GM12878 (cell line): ENCODE measurements at regions not wholly inside any gene's neighbourhood (a gene's known extent, or its start where the extent isn't known, plus 50 kb on each side); places are given as distances from the start of the nearest gene placed in this dataset.

Source experiments
- ATAC-seq: fragments of 200-7000 bp; cut with Tn5 transposase; 3 replicates; pipeline ENCODE4 v1.9.1; 2020; ENCODE audit warnings: mild to moderate bottlenecking, moderate library complexity
- BruUV-seq: library from RNA; stranded (reverse); fragments of 400-500 nt; replicated peaks from 2 replicates; lab custom pipeline; 2021; lab: Mats Ljungman, UMichigan
- CTCF ChIA-PET: fragments of 300-600 bp; sonication (Branson Sonifier 250); formaldehyde crosslinking; extraction: SDS; loops from one replicate; lab custom pipeline; 2021; ENCODE audit warnings: inconsistent platforms; lab: Yijun Ruan, JAX
- POLR2A ChIA-PET: fragments of 350-600 bp; formaldehyde crosslinking; extraction: SDS; loops from one replicate; lab custom pipeline; 2021; ENCODE audit warnings: inconsistent platforms; lab: Charles Lee
- RAD21 ChIA-PET: fragments of 300-600 bp; sonication (Branson Sonifier 250); formaldehyde crosslinking; loops from one replicate; lab custom pipeline; 2023; ENCODE audit warnings: antibody characterized with exemption; ENCODE audit not compliant: unreplicated experiment; lab: Charles Lee
- SMC1A ChIA-PET: fragments of 300-600 bp; sonication (Branson Sonifier 250); formaldehyde crosslinking; loops from one replicate; lab custom pipeline; 2023; ENCODE audit not compliant: unreplicated experiment, uncharacterized antibody; lab: Charles Lee
- DNase-seq: peaks from one replicate; pipeline ENCODE4 v3.0.0-alpha.2; 2011; ENCODE audit warnings: low read depth, low spot score
- FAIRE-seq: peaks from 3 replicates; lab custom pipeline; 2011; peaks lifted over from hg19 to GRCh38; lab: Jason Lieb, UNC
- H2AFZ ChIP-seq: 2 replicates; pipeline ENCODE4 v1.6.0; 2011; ENCODE audit warnings: low read depth, low read length, control low read depth; ENCODE audit not compliant: control insufficient read depth
- H3K27ac ChIP-seq: 2 replicates; pipeline ENCODE4 v1.5.1; 2011; ENCODE audit warnings: control low read depth; ENCODE audit not compliant: control insufficient read depth, insufficient read depth
- H3K27me3 ChIP-seq, 2 experiments: replicated peaks in 1 of 2; 2 replicates each; pipeline versions ENCODE4 v1.6.0 to v1.6.1; 2011; ENCODE audit warnings: low read length in 1 of 2; ENCODE audit not compliant: control insufficient read depth in 2 of 2, insufficient read depth in 2 of 2
- H3K36me3 ChIP-seq, 2 experiments: 2 replicates each; pipeline ENCODE4 v1.5.1; 2011; ENCODE audit warnings: low read length in 1 of 2; ENCODE audit not compliant: control insufficient read depth in 2 of 2, insufficient read depth in 2 of 2
- H3K4me1 ChIP-seq: 2 replicates; pipeline ENCODE4 v1.6.1; 2011; ENCODE audit warnings: mild to moderate bottlenecking, low read length, moderate library complexity, mixed read lengths; ENCODE audit not compliant: control insufficient read depth, insufficient read depth
- H3K4me2 ChIP-seq: 2 replicates; pipeline ENCODE4 v1.6.0; 2011; ENCODE audit warnings: control low read depth; ENCODE audit not compliant: control insufficient read depth, insufficient read depth
- H3K4me3 ChIP-seq: fragments of 200-600 bp; sonication (generic); 2 replicates; pipeline ENCODE4 v1.5.1; 2016
- H3K79me2 ChIP-seq: 2 replicates; pipeline ENCODE4 v1.6.0; 2011; ENCODE audit warnings: low read length; ENCODE audit not compliant: control insufficient read depth, insufficient read depth
- H3K9ac ChIP-seq: 2 replicates; pipeline ENCODE4 v1.8.0; 2011; ENCODE audit warnings: low read length, control low read depth, mixed read lengths; ENCODE audit not compliant: control insufficient read depth, insufficient read depth
- H3K9me3 ChIP-seq: replicated peaks from 3 replicates; pipeline ENCODE4 v1.5.1; 2011; ENCODE audit warnings: mild to moderate bottlenecking, low read length; ENCODE audit not compliant: control insufficient read depth, insufficient read depth
- H4K20me1 ChIP-seq: 2 replicates; pipeline ENCODE4 v1.6.0; 2011; ENCODE audit not compliant: control insufficient read depth, insufficient read depth
- CEBPZ ChIP-seq: fragments of 150-350 bp; IDR thresholded peaks from 2 replicates; pipeline ENCODE4 v1.6.1; 2016; ENCODE audit warnings: low read depth, low read length
- E4F1 ChIP-seq: fragments of 450-650 bp; IDR thresholded peaks from 2 replicates; pipeline ENCODE4 v1.6.1; 2018; ENCODE audit warnings: borderline replicate concordance, mild to moderate bottlenecking; ENCODE audit not compliant: partially characterized antibody
- EP300 ChIP-seq, 2 experiments: fragments of 150-350 bp in 1 of 2; IDR thresholded peaks; 2 replicates each; pipeline ENCODE4 v1.6.1; 2011 to 2012; ENCODE audit warnings: low read depth in 2 of 2, low read length in 2 of 2, borderline replicate concordance in 1 of 2, improper control_type of control experiment in 1 of 2, inconsistent platforms in 1 of 2; ENCODE audit not compliant: control insufficient read depth in 1 of 2
- FOS ChIP-seq: IDR thresholded peaks from 3 replicates; pipeline ENCODE4 v1.6.1; 2011; ENCODE audit warnings: borderline replicate concordance; ENCODE audit not compliant: insufficient read length; ENCODE audit errors: extremely low read depth
- IKZF1 ChIP-seq: fragments of 450-650 bp; conservative IDR thresholded peaks from 2 replicates; pipeline ENCODE4 v1.6.1; 2017; ENCODE audit warnings: antibody characterized with exemption, mild to moderate bottlenecking
- NKRF ChIP-seq: fragments of 450-650 bp; conservative IDR thresholded peaks from 2 replicates; pipeline ENCODE4 v1.6.1; 2017; ENCODE audit warnings: mild to moderate bottlenecking, moderate library complexity
- NR2C1 ChIP-seq: fragments of 450-650 bp; IDR thresholded peaks from 2 replicates; pipeline ENCODE4 v1.6.1; 2017; ENCODE audit warnings: antibody characterized with exemption, mild to moderate bottlenecking, moderate library complexity
- NRF1 ChIP-seq: conservative IDR thresholded peaks from 2 replicates; pipeline ENCODE4 v1.6.1; 2011; ENCODE audit warnings: mild to moderate bottlenecking, low read depth, low read length, improper control_type of control experiment
- POLR2AphosphoS2 ChIP-seq: IDR thresholded peaks from 2 replicates; pipeline ENCODE4 v1.6.1; 2011; ENCODE audit warnings: low read depth, mild to moderate bottlenecking, low read length, improper control_type of control experiment, moderate library complexity
- in situ Hi-C: fragments of 300-500 bp; cut with MboI; formaldehyde crosslinking; loops from 9 replicates; pipeline ENCODE4 v1.14.3; 2018; ENCODE audit warnings: mixed read lengths
- intact Hi-C: fragments of 100-400 bp; cut with micrococcal nuclease; formaldehyde crosslinking; loops from one replicate; pipeline ENCODE4 v1.14.2; 2022; ENCODE audit not compliant: unreplicated experiment

- TF ChIP-seq NKRF: no peak
- no peak for TF ChIP-seq IKZF1
- no peak for TF ChIP-seq FOS
- TF ChIP-seq NRF1: no peak
- TF ChIP-seq E4F1: no peak
- TF ChIP-seq NR2C1: no peak
- TF ChIP-seq EP300 (IDR thresholded peaks at IDR 0.05; ENCODE audit: borderline replicate concordance in 1 of 2, control insufficient read depth in 1 of 2, low read depth in 2 of 2, low read length in 2 of 2): no peak
These were observed 652.4 kb downstream of the STK39 start (continued) for GRCh38 chr2:167595021-167595420.

- H3K4me3 ChIP-seq: no peak overlapping the region
- H3K9me3 ChIP-seq: no peaks in the 10 kb centered on the region
- no peaks in the 10 kb centered on the region for H3K4me1 ChIP-seq
- RAD21 ChIA-PET: no interaction called here
- CTCF ChIA-PET: no interaction called here
- ATAC-seq (no peak), DNase-seq (no peak), FAIRE-seq (no peak)
- in situ Hi-C loops (no loop called here), intact Hi-C loops (no loop called here)
- H2AFZ ChIP-seq: no peak overlapping the region
- H3K36me3 ChIP-seq: no peaks in the 10 kb centered on the region
- H3K27me3 ChIP-seq: no peaks in the 10 kb centered on the region
- POLR2A ChIA-PET: no interaction called here
- H3K79me2 ChIP-seq: no peaks in the 10 kb centered on the region
- H3K27ac ChIP-seq: no peak overlapping the region
- H3K4me2 ChIP-seq: no peak overlapping the region
- H4K20me1 ChIP-seq: no peaks in the 10 kb centered on the region
- SMC1A ChIA-PET: interaction anchor here (1.0 kb wide), 1 partner anchor 9 kb away, joined by 3 read pairs; no protein-coding TSS in a partner anchor
- no peak overlapping the region for H3K9ac ChIP-seq
- BruUV-seq: no TSS peak
- TF ChIP-seq CEBPZ: no peak
- no peak for TF ChIP-seq POLR2AphosphoS2
- TF ChIP-seq E4F1: no peak
These were observed 655.0 kb downstream of the STK39 start for GRCh38 chr2:167592441-167592840.
